ENCODE measurements at regions not wholly inside any gene's neighbourhood (a gene's known extent, or its start where the extent isn't known, plus 50 kb on each side); places are given as distances from the start of the nearest gene placed in this dataset.

DNA sequence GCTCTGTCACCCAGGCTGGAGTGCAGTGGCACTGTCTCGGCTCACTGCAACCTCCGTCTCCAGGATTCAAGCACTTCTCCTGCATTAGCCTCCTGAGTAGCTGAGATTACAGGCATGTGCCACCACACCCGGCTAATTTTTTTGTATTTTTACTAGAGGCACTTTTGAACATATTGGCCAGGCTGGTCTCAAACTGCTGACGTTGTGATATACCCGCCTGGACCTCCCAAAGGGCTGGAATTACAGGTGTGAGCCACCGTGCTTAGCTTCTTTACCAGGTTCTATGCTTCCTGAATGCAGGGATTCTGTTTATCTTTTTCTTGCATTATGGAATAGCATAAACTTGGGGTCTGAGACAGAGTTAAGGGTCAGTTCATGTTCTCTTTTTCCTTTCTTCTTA is 317.9 kb upstream of the RBFOX1 start:
- TF ChIP-seq SUZ12 (IDR thresholded peaks at IDR 0.05; ENCODE audit: extremely low read depth, insufficient read depth, insufficient read length) (no peak), ZNF274 (IDR thresholded peaks at IDR 0.05; ENCODE audit: low read depth, low read length) (no peak)
